Endothelial cell of umbilical vein (primary cell): ENCODE measurements at regions not wholly inside any gene's neighbourhood (a gene's known extent, or its start where the extent isn't known, plus 50 kb on each side); places are given as distances from the start of the nearest gene placed in this dataset.

Source experiments
- BruUV-seq: library from RNA; stranded (reverse); fragments of 400-500 nt; replicated peaks from 2 replicates; lab custom pipeline; 2021; lab: Mats Ljungman, UMichigan
- CTCF ChIA-PET: fragments of 300-600, 350-600 bp; sonication (Branson Sonifier 250); formaldehyde crosslinking; loops from one replicate; lab custom pipeline; 2021; ENCODE audit warnings: antibody characterized with exemption, inconsistent platforms; lab: Charles Lee
- POLR2A ChIA-PET: fragments of 300-600, 350-600 bp; sonication (Branson Sonifier 250); formaldehyde crosslinking; loops from one replicate; lab custom pipeline; 2021; ENCODE audit warnings: antibody characterized with exemption, inconsistent platforms; lab: Charles Lee
- DNase-seq: peaks from one replicate; pipeline ENCODE4 v3.0.0-alpha.2; 2011; ENCODE audit warnings: low read depth, low spot score
- FAIRE-seq: peaks from 2 replicates; lab custom pipeline; 2011; peaks lifted over from hg19 to GRCh38; lab: Jason Lieb, UNC
- H2AFZ ChIP-seq: 2 replicates; pipeline ENCODE4 v1.6.0; 2012; ENCODE audit warnings: low read depth, low read length, control low read depth, inconsistent platforms
- H3K27ac ChIP-seq: 2 replicates; pipeline ENCODE4 v1.5.1; 2011; ENCODE audit warnings: low read depth, mild to moderate bottlenecking, control low read depth, low read length, moderate library complexity; ENCODE audit not compliant: insufficient read depth
- H3K27me3 ChIP-seq, 2 experiments: 2 replicates each; pipeline versions ENCODE4 v1.6.0 to v1.6.1; 2011; ENCODE audit warnings: low read length in 2 of 2, mixed read lengths in 1 of 2; ENCODE audit not compliant: control insufficient read depth in 2 of 2, insufficient read depth in 2 of 2
- H3K36me3 ChIP-seq, 2 experiments: 2 replicates in 1 of 2; 3 replicates in 1 of 2; pipeline ENCODE4 v1.5.1; 2011; ENCODE audit warnings: low read length in 2 of 2, mild to moderate bottlenecking in 1 of 2, moderate library complexity in 1 of 2; ENCODE audit not compliant: control insufficient read depth in 2 of 2, insufficient read depth in 2 of 2; ENCODE audit errors: extremely low read depth in 1 of 2
- H3K4me1 ChIP-seq: 3 replicates; pipeline ENCODE4 v1.5.1; 2011; ENCODE audit warnings: mild to moderate bottlenecking, low read length; ENCODE audit not compliant: control insufficient read depth, insufficient read depth; ENCODE audit errors: extremely low read depth
- H3K4me2 ChIP-seq: 2 replicates; pipeline ENCODE4 v1.6.1; 2011; ENCODE audit warnings: low read length, control low read depth, mixed read lengths; ENCODE audit not compliant: insufficient read depth
- H3K4me3 ChIP-seq, 3 experiments: fragments of 200-600 bp in 1 of 3; sonication (generic), shearing (Covaris generic) in 1 of 3; replicated peaks in 1 of 3; 2 replicates each; pipeline ENCODE4 v1.5.1; 2011 to 2016; ENCODE audit warnings: control low read depth in 3 of 3, low read length in 3 of 3, mild to moderate bottlenecking in 2 of 3, inconsistent platforms in 1 of 3, low read depth in 1 of 3, moderate library complexity in 1 of 3; ENCODE audit not compliant: insufficient read depth in 1 of 3
- H3K79me2 ChIP-seq: 2 replicates; pipeline ENCODE4 v1.6.0; 2012; ENCODE audit warnings: low read length, inconsistent platforms; ENCODE audit not compliant: control insufficient read depth, insufficient read depth
- H3K9ac ChIP-seq: replicated peaks from 2 replicates; pipeline ENCODE3; 2011; ENCODE audit warnings: low read length, control low read depth; ENCODE audit not compliant: insufficient read depth; ENCODE audit errors: extremely low read depth
- H3K9me1 ChIP-seq: replicated peaks from 3 replicates; pipeline ENCODE4 v1.6.0; 2011; ENCODE audit warnings: mild to moderate bottlenecking, low read length; ENCODE audit not compliant: control insufficient read depth, insufficient read depth; ENCODE audit errors: extremely low read depth
- H3K9me3 ChIP-seq: replicated peaks from 2 replicates; pipeline ENCODE4 v1.5.1; 2012; ENCODE audit warnings: low read length, inconsistent platforms; ENCODE audit not compliant: control insufficient read depth, insufficient read depth
- H4K20me1 ChIP-seq: replicated peaks from 2 replicates; pipeline ENCODE3; 2011; ENCODE audit warnings: mild to moderate bottlenecking, low read length; ENCODE audit not compliant: control insufficient read depth, insufficient read depth; ENCODE audit errors: extremely low read depth
- CTCF ChIP-seq, 2 donors: IDR thresholded peaks; 1 replicate in 1 of 2; 2 replicates in 1 of 2; pipeline ENCODE4 v1.5.1; 2011; ENCODE audit warnings: low read length in 2 of 2, mild to moderate bottlenecking in 2 of 2, moderate library complexity in 2 of 2, control low read depth in 1 of 2, inconsistent platforms in 1 of 2, low read depth in 1 of 2; ENCODE audit not compliant: insufficient read depth in 1 of 2; ENCODE audit errors: extremely low read depth in 1 of 2
- EZH2 ChIP-seq: IDR thresholded peaks from 2 replicates; pipeline ENCODE4 v1.6.1; 2012; ENCODE audit warnings: borderline replicate concordance, low read depth, mild to moderate bottlenecking, moderate library complexity, low read length, inconsistent platforms; ENCODE audit not compliant: severe bottlenecking
- FOS ChIP-seq: IDR thresholded peaks from 2 replicates; pipeline ENCODE4 v1.6.1; 2011; ENCODE audit warnings: mild to moderate bottlenecking, low read length, moderate library complexity, borderline replicate concordance; ENCODE audit not compliant: insufficient read depth
- GATA2 ChIP-seq: IDR thresholded peaks from 2 replicates; pipeline ENCODE4 v1.7.0; 2011; ENCODE audit warnings: low read depth, mild to moderate bottlenecking, moderate library complexity, mixed read lengths, low read length; ENCODE audit not compliant: insufficient read length, insufficient read depth
- JUN ChIP-seq: IDR thresholded peaks from 2 replicates; pipeline ENCODE4 v1.6.1; 2011; ENCODE audit warnings: borderline replicate concordance, low read depth; ENCODE audit not compliant: insufficient read length, insufficient read depth
- MYC ChIP-seq: IDR thresholded peaks from one replicate; pipeline ENCODE4 v1.6.1; 2011; ENCODE audit warnings: mild to moderate bottlenecking, low read depth, low read length
- POLR2A ChIP-seq: IDR thresholded peaks from 2 replicates; pipeline ENCODE4 v1.6.1; 2012; ENCODE audit warnings: low read depth, mild to moderate bottlenecking, control low read depth, low read length
- POLR2AphosphoS5 ChIP-seq: IDR thresholded peaks from 2 replicates; pipeline ENCODE4 v1.6.1; 2012; ENCODE audit warnings: low read depth, mild to moderate bottlenecking, control low read depth, low read length, moderate library complexity; ENCODE audit not compliant: insufficient read depth
- dilution Hi-C: fragments of 300-500 bp; cut with MboI; formaldehyde crosslinking; loops from one replicate; pipeline ENCODE4 v1.15.0; 2019; ENCODE audit warnings: low sequenced_read_pairs; ENCODE audit not compliant: extremely low pct_ligation_motif_present
- intact Hi-C: fragments of 100-400 bp; cut with micrococcal nuclease; formaldehyde crosslinking; loops from one replicate; pipeline ENCODE4 v1.10.0; 2022
- TF ChIP-seq, protein P1 (sequence below): IDR thresholded peaks from 2 replicates; pipeline ENCODE4 v1.6.1; 2011; ENCODE audit not compliant: insufficient read depth, insufficient read length

GRCh38 chr10:118491055-118491454, 104.4 kb downstream of the PRLHR start:
- POLR2A ChIA-PET = no interaction called here

More at GRCh38 chr10:118491055-118491454, 104.4 kb downstream of the PRLHR start:
- Histone ChIP-seq H3K9me1 (no peaks in the 10 kb centered on the region), H3K9ac (no peak overlapping the region), H3K4me1 (no peaks in the 10 kb centered on the region), H3K9me3 (no peaks in the 10 kb centered on the region), H3K4me3 (no peak overlapping the region), H3K4me2 (no peak overlapping the region), H3K27ac (no peak overlapping the region), H3K27me3 (no peaks in the 10 kb centered on the region), H3K36me3 (no peaks in the 10 kb centered on the region), H4K20me1 (no peaks in the 10 kb centered on the region), H2AFZ (no peak overlapping the region), H3K79me2 (no peaks in the 10 kb centered on the region)
- no TSS peak for BruUV-seq
- dilution Hi-C loops (no loop called here), intact Hi-C loops (no loop called here)
- CTCF ChIA-PET = interaction anchor here (1.2 kb wide), 1 partner anchor 32 kb away, joined by 3 read pairs; no protein-coding TSS in a partner anchor
- FAIRE-seq (no peak), DNase-seq (no peak)
- TF ChIP-seq FOS = no peak
- TF ChIP-seq MYC = no peak
- no peak for TF ChIP-seq EZH2
- no peak for TF ChIP-seq GATA2
- TF ChIP-seq POLR2A = no peak
- no peak for TF ChIP-seq JUN
- TF ChIP-seq, protein P1, sequence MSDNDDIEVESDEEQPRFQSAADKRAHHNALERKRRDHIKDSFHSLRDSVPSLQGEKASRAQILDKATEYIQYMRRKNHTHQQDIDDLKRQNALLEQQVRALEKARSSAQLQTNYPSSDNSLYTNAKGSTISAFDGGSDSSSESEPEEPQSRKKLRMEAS = no peak
- no peak for TF ChIP-seq CTCF (IDR thresholded peaks at IDR 0.05; ENCODE audit: extremely low read depth in 1 of 2, insufficient read depth in 1 of 2, low read depth in 1 of 2, low read length in 2 of 2)
- no peak for TF ChIP-seq POLR2AphosphoS5
